ENCODE measurements at regions not wholly inside any gene's neighbourhood (a gene's known extent, or its start where the extent isn't known, plus 50 kb on each side); places are given as distances from the start of the nearest gene placed in this dataset.

DNA sequence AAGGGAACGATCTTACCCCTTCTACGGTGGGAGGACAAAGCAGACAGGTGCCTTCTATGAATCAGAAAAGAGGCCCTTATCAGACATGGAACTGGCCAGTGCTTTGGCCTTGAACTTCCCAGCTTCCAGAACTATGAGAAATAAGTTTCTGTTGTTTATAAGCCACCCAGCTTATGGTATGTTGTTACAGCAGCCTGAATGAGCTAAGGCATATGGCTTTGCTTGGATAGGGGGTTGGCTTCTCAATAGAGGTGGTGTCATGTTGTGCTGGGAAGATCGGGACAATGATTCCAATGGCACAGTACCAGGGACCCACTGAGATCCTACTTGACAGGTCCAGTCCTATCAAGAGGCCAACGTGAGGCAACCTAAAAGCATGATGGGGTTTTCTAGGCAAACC is 183.4 kb upstream of the BMPER start:
- H3K27ac Mint-ChIP-seq (ENCODE audit: unreplicated experiment): peak overlapping the region; percentile 24
- no peak overlapping the region for H3K4me3 Mint-ChIP-seq (ENCODE audit: unreplicated experiment)
- TF ChIP-seq, protein P1, sequence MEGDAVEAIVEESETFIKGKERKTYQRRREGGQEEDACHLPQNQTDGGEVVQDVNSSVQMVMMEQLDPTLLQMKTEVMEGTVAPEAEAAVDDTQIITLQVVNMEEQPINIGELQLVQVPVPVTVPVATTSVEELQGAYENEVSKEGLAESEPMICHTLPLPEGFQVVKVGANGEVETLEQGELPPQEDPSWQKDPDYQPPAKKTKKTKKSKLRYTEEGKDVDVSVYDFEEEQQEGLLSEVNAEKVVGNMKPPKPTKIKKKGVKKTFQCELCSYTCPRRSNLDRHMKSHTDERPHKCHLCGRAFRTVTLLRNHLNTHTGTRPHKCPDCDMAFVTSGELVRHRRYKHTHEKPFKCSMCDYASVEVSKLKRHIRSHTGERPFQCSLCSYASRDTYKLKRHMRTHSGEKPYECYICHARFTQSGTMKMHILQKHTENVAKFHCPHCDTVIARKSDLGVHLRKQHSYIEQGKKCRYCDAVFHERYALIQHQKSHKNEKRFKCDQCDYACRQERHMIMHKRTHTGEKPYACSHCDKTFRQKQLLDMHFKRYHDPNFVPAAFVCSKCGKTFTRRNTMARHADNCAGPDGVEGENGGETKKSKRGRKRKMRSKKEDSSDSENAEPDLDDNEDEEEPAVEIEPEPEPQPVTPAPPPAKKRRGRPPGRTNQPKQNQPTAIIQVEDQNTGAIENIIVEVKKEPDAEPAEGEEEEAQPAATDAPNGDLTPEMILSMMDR (IDR thresholded peaks at IDR 0.05; ENCODE audit: partially characterized antibody, unreplicated experiment): no peak
- DNase-seq: no peak
- peaks cover 3% of the 10 kb centered on the region for H3K27me3 Mint-ChIP-seq (ENCODE audit: unreplicated experiment)
- H3K9me3 Mint-ChIP-seq (ENCODE audit: unreplicated experiment): peaks cover 5% of the 10 kb centered on the region
- peaks cover 13% of the 10 kb centered on the region for H3K4me1 Mint-ChIP-seq (ENCODE audit: low read depth, unreplicated experiment)
- H3K36me3 Mint-ChIP-seq (ENCODE audit: unreplicated experiment): no peaks in the 10 kb centered on the region

DNA sequence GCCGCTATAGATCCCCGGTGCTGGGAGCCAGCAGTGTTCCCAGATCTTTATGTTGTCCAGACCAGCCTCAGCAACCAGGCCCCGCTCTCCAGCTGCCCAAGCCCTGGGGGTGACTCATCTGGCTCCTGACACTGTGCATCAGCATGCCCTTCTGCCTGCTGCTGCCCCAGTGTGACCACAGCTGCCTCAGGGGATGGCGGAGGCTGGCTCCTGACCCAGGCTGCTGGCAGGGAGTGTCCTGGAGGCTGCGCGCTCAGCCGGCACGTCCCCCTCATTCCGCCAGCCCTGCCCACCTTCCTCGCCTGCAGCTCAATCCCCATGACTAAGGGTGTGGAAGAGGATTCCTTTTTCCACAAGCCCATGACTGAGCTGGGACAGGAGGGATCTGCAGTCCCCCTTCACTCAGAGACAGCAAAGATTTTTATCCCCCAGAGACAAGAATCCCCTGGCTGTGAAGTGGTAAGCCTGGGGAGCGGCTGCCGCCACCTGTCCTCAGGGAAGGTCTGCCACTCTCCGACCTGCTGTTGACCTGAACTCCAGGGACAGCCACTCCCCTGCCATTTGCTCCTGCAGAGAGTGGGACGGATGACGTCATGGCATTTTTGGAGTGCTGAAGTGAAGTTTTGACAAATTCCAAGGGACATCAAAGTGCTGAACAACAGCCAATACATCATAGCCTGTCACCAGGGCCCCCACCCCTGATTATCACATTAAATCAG is 182.8 kb upstream of the BMPER start:
- Mint-ChIP-seq H3K27me3 (ENCODE audit: unreplicated experiment) (peaks cover 3% of the 10 kb centered on the region), H3K27ac (ENCODE audit: unreplicated experiment) (no peak overlapping the region), H3K9me3 (ENCODE audit: unreplicated experiment) (peaks cover 5% of the 10 kb centered on the region), H3K4me3 (ENCODE audit: unreplicated experiment) (no peak overlapping the region), H3K4me1 (ENCODE audit: low read depth, unreplicated experiment) (peaks cover 13% of the 10 kb centered on the region), H3K36me3 (ENCODE audit: unreplicated experiment) (no peaks in the 10 kb centered on the region)
- TF ChIP-seq, protein P1 (IDR thresholded peaks at IDR 0.05; ENCODE audit: partially characterized antibody, unreplicated experiment): no peak
- DNase-seq: peak; percentile 47

DNA sequence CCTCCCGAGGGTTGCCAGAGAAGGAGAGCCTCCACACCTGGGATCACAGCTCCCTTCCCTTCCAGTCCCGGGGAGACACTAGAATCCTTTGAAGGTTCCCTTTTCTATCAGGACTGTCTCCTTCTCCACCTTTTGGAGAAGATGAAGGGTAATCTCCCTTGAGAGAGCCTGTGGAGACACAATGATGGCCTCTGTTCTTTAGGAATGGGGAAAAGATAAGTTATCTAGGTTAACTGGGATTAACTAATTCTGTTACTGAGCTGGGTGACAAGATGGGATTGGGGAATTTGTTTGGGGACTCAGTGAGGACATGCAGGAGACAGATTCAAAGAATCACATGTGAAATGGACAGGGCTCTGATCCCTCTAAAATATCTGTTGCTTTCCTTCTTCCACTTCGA is 181.1 kb upstream of the BMPER start:
- DNase-seq: no peak
- TF ChIP-seq, protein P1 (IDR thresholded peaks at IDR 0.05; ENCODE audit: partially characterized antibody, unreplicated experiment): no peak
- H3K4me1 Mint-ChIP-seq (ENCODE audit: low read depth, unreplicated experiment): peaks cover 13% of the 10 kb centered on the region
- peaks cover 3% of the 10 kb centered on the region for H3K27me3 Mint-ChIP-seq (ENCODE audit: unreplicated experiment)
- no peak overlapping the region for H3K27ac Mint-ChIP-seq (ENCODE audit: unreplicated experiment)
- H3K36me3 Mint-ChIP-seq (ENCODE audit: unreplicated experiment): no peaks in the 10 kb centered on the region
- H3K9me3 Mint-ChIP-seq (ENCODE audit: unreplicated experiment): peaks cover 5% of the 10 kb centered on the region
- H3K4me3 Mint-ChIP-seq (ENCODE audit: unreplicated experiment): no peak overlapping the region

DNA sequence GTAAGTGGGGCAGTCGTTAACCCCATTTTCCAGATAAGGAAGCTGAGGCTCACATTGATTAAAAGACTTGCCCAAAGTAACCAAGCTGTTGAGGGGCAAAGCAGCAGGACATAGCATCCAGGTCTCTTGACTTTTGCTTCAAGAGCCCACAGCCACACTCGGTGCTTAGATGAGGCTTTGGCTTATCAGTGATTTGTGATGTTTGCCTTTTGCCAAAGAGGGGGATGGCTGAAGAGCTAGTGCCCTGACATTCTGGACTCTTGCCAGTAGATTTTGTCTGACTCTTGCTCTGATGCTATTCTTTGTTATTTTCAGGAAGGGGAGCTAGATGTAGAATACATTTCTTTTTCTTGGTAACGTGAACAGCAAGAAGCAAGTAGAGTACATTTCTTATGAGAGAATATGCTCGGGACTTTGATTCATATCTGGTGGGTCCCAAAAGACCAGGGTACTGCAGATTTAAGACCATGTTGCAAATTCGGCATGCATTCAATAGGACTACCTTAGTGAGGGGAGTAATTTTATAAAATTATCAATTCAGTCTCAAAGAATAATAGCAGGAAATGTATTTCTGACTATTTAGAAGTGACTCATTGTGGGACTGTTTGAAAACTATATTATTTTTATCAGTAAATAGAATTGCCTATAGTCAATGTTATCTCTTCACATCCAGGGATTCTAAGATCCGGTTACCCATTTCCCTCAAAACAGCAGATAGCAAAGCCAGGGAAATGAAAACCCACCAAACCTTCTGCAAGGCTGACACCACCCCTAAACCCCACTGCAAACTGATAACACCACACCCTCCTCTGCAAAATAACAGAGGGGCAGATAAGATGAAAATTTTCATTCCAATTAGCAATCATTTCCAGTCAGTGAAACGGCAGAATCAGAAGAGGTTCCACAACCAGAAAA is 180.0 kb upstream of the BMPER start:
- Mint-ChIP-seq H3K27ac (ENCODE audit: unreplicated experiment) (no peak overlapping the region), H3K9me3 (ENCODE audit: unreplicated experiment) (peaks cover 5% of the 10 kb centered on the region), H3K4me3 (ENCODE audit: unreplicated experiment) (no peak overlapping the region), H3K36me3 (ENCODE audit: unreplicated experiment) (no peaks in the 10 kb centered on the region), H3K4me1 (ENCODE audit: low read depth, unreplicated experiment) (peaks cover 16% of the 10 kb centered on the region), H3K27me3 (ENCODE audit: unreplicated experiment) (peaks cover 3% of the 10 kb centered on the region)
- DNase-seq: no peak
- TF ChIP-seq, protein P1 (IDR thresholded peaks at IDR 0.05; ENCODE audit: partially characterized antibody, unreplicated experiment): no peak

DNA sequence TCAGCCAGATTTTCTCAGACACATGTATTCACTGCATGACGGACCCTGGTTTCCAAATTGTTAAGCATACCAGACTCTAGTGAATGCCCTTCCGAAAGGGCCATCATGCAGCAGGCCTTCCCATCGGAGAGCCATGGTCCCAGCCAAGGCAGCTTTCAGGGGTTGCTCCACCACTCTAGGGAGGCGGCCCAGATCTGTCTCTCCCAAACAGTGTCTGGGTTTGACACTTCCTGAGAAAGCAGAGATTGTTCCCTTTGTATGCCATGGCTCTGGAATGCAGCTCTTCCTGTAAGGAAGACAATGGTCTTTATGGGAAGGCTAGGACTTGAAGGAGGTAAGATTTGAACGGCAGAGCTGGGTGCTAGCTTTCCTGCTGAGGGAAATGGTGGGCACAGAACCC is 178.8 kb upstream of the BMPER start:
- Mint-ChIP-seq H3K27me3 (ENCODE audit: unreplicated experiment) (peaks cover 4% of the 10 kb centered on the region), H3K4me3 (ENCODE audit: unreplicated experiment) (no peak overlapping the region), H3K4me1 (ENCODE audit: low read depth, unreplicated experiment) (peaks cover 16% of the 10 kb centered on the region), H3K36me3 (ENCODE audit: unreplicated experiment) (no peaks in the 10 kb centered on the region), H3K27ac (ENCODE audit: unreplicated experiment) (no peak overlapping the region), H3K9me3 (ENCODE audit: unreplicated experiment) (peaks cover 6% of the 10 kb centered on the region)
- no peak for DNase-seq
- TF ChIP-seq, protein P1 (IDR thresholded peaks at IDR 0.05; ENCODE audit: partially characterized antibody, unreplicated experiment): no peak
